Tibial nerve (tissue), 4 donors: ENCODE measurements at regions not wholly inside any gene's neighbourhood (a gene's known extent, or its start where the extent isn't known, plus 50 kb on each side); places are given as distances from the start of the nearest gene placed in this dataset.

Source experiments
- EP300 ChIP-seq, 2 donors: sonication (generic); formaldehyde crosslinking; IDR thresholded peaks; one replicate each; pipeline ENCODE4 v1.6.1; 2017; ENCODE audit warnings: antibody characterized with exemption in 2 of 2, mild to moderate bottlenecking in 1 of 2
- POLR2A ChIP-seq, 2 donors: fragments of 450-650 bp; IDR thresholded peaks; one replicate each; pipeline ENCODE4 v1.6.1; 2017; ENCODE audit warnings: antibody characterized with exemption in 2 of 2, mild to moderate bottlenecking in 2 of 2, moderate library complexity in 2 of 2
- TF ChIP-seq, protein P1 (sequence below), 5 experiments: fragments of 200-600 bp in 3 of 5; fragments of 450-650 bp in 2 of 5; sonication (generic) in 3 of 5; IDR thresholded peaks; one replicate each; pipeline ENCODE4 v1.5.1; 2016 to 2019; ENCODE audit warnings: antibody characterized with exemption in 5 of 5, mild to moderate bottlenecking in 3 of 5, moderate library complexity in 2 of 5

DNA sequence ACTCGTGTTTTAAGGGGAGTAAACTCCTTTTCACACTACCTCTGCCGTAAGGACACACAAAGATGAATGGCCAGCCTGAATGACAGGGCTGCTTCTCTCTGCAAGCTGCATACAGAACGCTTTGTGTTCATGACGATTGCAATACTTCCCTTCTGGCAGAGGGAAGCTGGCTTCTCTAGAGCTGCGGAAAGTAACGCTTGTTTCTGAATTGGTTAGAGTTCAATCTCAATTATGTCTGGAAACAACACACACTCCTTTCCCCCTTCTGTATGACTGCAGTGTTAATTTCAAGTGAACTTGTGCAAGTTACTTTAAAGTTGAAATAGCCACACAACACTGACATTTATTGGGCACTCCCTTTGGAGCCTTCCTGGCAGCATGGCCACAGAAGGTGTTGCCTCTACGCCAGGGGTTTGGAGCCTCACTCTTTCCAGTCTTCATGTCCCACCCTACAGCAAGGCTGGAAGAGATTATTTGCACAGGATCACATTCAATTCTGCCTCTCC is 242.6 kb downstream of the NDFIP2 start:
- TF ChIP-seq, protein P1, sequence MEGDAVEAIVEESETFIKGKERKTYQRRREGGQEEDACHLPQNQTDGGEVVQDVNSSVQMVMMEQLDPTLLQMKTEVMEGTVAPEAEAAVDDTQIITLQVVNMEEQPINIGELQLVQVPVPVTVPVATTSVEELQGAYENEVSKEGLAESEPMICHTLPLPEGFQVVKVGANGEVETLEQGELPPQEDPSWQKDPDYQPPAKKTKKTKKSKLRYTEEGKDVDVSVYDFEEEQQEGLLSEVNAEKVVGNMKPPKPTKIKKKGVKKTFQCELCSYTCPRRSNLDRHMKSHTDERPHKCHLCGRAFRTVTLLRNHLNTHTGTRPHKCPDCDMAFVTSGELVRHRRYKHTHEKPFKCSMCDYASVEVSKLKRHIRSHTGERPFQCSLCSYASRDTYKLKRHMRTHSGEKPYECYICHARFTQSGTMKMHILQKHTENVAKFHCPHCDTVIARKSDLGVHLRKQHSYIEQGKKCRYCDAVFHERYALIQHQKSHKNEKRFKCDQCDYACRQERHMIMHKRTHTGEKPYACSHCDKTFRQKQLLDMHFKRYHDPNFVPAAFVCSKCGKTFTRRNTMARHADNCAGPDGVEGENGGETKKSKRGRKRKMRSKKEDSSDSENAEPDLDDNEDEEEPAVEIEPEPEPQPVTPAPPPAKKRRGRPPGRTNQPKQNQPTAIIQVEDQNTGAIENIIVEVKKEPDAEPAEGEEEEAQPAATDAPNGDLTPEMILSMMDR (IDR thresholded peaks at IDR 0.05): no peak
- no peak for TF ChIP-seq EP300 (IDR thresholded peaks at IDR 0.05)
- TF ChIP-seq POLR2A (IDR thresholded peaks at IDR 0.05): no peak
